ENCODE measurements at regions not wholly inside any gene's neighbourhood (a gene's known extent, or its start where the extent isn't known, plus 50 kb on each side); places are given as distances from the start of the nearest gene placed in this dataset.
"Not testable (repeated sequence)": the region's sequence is repeated elsewhere in the genome, so short reads cannot be mapped to it uniquely, and the experiment has no call there.

DNA sequence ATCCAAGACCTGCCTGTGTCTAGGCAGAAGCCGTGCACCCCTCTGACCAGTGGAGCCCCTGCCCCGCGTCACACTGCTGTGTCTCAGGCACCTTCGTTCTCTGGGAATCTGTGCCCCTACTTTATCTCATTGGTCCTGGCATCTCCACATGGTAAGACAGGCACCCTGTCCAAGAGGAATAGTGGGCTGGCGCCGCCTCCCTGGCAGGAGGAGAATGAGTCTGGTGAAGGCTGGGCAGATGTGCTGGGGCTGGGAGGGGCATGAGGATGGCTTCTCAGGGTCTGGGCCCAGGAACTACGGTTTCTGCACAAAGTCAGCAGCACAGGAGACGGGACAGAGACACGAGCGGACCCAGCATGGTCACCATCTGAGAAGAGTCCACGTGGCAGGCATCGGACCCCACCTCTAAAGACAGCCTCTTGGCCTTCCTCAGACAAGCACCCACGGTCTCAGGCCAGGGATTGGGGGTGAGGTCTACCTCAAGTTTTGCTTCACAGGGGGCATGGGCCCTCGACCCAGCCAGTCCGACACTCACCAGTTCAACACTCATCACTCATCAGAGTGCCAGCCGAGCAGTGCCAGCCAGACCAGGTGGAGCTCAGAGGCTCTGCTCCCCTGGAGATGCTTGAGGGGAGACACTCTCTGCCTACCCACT lies 306.7 kb downstream of the ADGRD1 start:
- no peak overlapping the region for H3K27ac ChIP-seq

DNA sequence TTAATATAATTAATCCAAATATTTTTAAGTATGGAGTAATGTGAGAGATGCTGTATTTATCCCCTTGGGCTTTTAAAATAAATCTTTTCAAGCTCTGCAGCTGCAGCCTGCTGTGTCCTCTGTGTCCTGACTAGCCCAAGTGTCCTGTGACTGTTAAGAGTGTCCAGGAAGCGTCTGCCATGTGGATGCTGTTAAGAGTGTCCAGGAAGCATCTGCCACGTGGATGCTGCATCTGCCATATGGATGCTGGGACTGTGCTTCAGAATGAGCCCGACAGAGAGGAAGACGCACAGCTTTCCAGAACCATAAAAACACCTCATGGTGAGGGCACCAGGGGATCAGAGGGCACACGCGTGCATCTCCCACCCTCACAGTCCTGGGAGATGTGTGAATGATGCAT lies 307.2 kb downstream of the ADGRD1 start:
- no peak for TF ChIP-seq CTCF (conservative IDR thresholded peaks at IDR 0.05)
- no peak for TF ChIP-seq ZFX (IDR thresholded peaks at IDR 0.05)
- no peak overlapping the region for H3K27ac ChIP-seq

More for the DNA sequence above, 306.7 kb downstream of the ADGRD1 start:
- TF ChIP-seq CTCF (conservative IDR thresholded peaks at IDR 0.05) (no peak), ZFX (IDR thresholded peaks at IDR 0.05) (no peak)

GRCh38 chr12:131261906-131262305 lies 308.2 kb downstream of the ADGRD1 start:
- H3K27ac ChIP-seq, result no peak overlapping the region
- no peak for TF ChIP-seq ZFX (IDR thresholded peaks at IDR 0.05)
- no peak for TF ChIP-seq CTCF (conservative IDR thresholded peaks at IDR 0.05)

GRCh38 chr12:131263626-131264025 lies 309.9 kb downstream of the ADGRD1 start:
- H3K27ac ChIP-seq, result no peak overlapping the region
- TF ChIP-seq ZFX (IDR thresholded peaks at IDR 0.05) (no peak), CTCF (conservative IDR thresholded peaks at IDR 0.05) (no peak)

DNA sequence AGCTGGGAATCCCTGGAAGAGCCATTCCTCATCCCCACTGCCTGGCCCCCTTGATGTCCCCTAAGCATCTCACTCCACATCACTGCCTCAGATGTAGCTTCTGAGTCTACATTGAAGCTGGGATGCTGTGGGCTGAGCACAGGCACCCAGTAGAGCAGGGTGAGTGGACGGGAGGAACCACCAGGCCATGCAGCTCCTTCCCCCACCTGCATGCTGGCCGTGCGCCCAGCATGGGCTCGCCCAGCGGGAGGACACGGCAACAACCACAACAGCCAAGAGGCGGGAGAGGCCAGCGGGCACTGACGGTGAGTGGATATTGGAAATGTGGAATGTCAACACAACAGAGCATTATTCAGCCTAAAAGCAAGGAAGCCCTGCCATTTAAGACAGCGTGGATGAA lies 310.9 kb downstream of the ADGRD1 start:
- no peak overlapping the region for H3K27ac ChIP-seq
- no peak for TF ChIP-seq CTCF (conservative IDR thresholded peaks at IDR 0.05)
- TF ChIP-seq ZFX (IDR thresholded peaks at IDR 0.05), result no peak

- TF ChIP-seq ZFX (IDR thresholded peaks at IDR 0.05) (no peak), CTCF (conservative IDR thresholded peaks at IDR 0.05) (no peak)
- H3K27ac ChIP-seq, result no peak overlapping the region
Observed at GRCh38 chr12:131266591-131267467, 313.1 kb downstream of the ADGRD1 start.

- H3K27ac ChIP-seq, result no peak overlapping the region
- TF ChIP-seq ZFX (IDR thresholded peaks at IDR 0.05) (no peak), CTCF (conservative IDR thresholded peaks at IDR 0.05) (no peak)
Observed at GRCh38 chr12:131267576-131267975, 313.9 kb downstream of the ADGRD1 start.

GRCh38 chr12:131268123-131268522 lies 314.4 kb downstream of the ADGRD1 start:
- not testable (repeated sequence) for H3K27ac ChIP-seq

- H3K27ac ChIP-seq, result not testable (repeated sequence)
Observed at GRCh38 chr12:131268571-131268970, 314.9 kb downstream of the ADGRD1 start.
